HS-27A (cell line): ENCODE measurements at regions not wholly inside any gene's neighbourhood (a gene's known extent, or its start where the extent isn't known, plus 50 kb on each side); places are given as distances from the start of the nearest gene placed in this dataset.

Experiments
- DNase-seq: peaks from one replicate; pipeline ENCODE4 v3.0.0-alpha.2; 2012; ENCODE audit warnings: low read depth, missing footprints

DNA sequence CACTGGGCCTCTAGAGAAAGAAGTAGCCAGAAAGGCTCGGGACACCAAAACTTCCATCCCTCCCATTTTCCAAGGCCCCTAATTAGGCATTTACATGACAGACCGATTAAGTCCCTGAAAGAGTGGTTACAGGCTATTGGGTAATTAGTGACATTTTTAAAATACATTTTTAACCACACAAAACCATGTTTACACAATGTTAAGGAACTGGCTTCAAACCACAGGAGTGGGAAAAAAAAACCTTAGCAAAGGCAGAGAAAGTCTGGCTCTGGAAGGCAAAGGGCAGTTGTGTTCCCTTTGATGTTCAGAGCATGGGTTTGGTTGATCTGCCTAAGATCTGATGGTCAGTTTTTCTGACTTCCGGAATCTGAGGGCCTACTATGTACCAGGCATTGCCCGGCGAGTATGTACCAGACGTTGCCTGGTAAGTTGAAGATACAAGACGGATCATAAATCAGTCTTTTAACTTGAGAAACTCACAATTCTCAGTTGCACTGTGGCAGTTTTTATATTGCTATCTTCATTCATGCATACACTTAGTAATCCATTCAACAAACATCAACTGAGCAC is 576.5 kb downstream of the MED13L start:
- DNase-seq, result no peak

DNA sequence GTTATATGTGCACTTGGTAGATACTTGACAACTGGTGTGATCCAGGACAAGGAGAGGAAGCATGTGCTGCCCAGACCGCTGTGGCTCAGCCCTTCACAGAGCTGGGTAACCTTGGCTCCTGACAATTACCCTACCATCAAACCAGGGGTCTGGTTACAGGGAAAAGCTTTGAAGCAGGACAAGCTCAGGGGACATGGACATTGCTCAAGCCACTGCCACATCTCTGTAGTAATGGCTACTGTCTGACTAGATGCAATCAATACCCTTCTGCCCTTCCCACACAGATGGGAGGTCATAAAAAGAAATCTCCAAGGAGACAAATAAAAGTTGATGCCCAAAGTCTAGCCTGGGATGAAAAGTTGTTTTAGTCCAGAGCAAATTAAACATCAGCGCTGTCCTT is 577.4 kb downstream of the MED13L start:
- no peak for DNase-seq

DNA sequence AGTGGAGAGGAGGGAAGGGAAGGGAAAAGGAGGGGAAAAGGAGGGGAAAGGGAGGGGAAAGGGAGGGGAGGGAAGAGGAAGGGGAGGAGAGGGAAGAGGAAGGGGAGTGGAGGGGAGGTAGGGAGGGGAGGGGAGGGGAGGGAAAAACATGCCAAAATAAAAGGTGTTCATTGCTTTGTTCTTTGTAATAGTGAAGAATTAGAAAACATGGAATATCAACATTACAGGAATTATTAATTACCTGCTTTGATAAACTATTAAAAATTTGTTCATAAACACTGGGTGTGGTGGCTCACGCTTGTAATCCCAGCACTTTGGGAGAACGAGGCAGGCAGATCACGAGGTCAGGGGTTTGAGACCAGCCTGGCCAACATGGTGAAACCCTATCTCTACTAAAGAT is 579.2 kb downstream of the MED13L start:
- no peak for DNase-seq

DNA sequence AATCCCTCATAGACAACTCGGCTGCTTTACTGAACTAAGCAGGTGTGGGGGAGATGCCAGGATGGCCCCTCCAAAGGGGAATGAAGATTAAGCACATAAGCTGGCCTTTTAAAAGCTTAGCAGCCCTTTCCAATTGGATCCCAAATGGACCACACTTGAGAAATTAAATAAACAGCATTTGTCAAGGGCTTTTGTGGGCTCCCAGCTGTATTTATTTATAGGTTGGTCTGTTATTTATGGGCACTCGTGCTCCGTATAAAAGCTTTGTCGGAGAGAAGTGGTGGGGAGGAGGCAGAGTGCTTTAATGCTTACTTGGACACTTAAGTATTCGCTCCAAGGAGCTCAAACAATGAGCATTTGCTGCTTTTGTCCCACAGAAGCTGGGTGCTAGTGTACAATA is 580.2 kb downstream of the MED13L start:
- DNase-seq, result no peak

DNA sequence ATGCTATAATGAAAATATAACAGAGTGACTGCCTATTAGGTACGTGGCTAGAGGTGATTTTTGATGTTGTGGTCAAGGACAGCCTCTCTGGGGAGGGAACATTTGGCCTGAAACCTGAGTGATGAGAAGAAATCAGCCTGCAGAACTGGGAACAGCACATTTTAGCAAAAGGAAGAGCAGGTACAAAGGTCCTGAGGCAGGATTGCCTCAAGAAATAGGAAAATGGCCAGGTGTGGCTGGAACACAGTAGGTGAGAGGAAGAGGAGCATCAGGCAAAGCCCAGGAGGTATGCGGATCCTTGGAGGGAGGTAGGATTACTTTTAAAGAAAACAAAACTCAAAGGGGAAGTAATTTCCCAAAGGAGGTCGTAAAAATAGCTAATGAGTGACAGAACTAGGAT is 582.9 kb downstream of the MED13L start:
- DNase-seq, result no peak

DNA sequence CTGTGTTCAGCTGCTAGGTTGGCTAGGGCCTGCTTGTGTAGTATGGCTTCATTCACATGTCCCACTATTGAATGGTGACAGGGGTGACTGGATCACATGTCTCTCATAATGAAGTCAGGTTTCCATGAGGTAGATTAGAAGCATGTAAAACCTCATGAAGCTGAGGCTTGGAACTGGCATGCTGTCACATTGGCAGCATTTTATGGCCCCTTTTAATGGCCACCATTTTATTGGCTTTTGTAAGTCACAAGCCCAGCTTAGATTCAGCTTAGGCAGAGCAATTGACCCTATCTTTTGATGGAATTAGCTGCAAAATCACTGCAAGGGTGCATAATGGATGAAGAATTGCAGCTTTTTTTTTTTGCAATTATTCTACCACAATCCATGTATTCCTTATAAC is 583.5 kb downstream of the MED13L start:
- no peak for DNase-seq

DNA sequence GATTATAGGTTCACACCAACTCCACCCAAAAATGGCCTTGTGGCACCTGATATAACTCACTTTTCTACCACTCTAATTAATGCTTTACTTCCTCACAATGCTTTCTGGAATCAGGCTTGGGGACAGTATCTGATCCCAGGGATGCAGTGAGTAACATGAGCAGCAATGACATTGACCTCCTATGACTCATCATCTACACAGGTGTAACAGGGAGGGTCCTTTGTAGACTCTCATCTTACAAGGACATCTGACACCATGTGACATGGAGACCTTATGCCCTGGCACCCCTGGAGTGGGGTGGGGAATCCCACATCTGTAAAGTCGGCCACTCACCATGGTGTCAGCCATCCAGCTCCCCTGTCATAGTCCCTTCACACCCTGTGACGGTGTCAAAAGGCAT is 586.4 kb downstream of the MED13L start:
- no peak for DNase-seq

DNA sequence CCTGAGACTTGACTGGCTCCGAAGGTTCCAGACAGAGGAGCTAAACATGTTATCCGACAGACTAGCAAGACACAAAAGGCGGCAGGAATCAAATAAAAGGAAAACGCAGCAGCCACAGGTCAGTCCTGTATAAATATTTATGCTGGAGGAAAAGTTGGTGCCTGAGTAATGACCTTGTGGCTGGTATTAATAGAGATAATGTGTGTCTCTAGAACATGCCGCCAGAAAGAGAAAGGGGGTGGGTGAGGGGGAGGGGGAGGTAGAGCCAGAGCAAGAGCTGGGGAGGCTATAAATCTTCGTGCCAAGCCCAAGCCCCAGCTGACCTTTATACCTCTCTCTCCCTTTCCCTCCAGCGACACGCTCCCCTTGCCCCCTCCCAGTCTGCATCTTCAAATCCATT is 590.4 kb downstream of the MED13L start:
- no peak for DNase-seq

DNA sequence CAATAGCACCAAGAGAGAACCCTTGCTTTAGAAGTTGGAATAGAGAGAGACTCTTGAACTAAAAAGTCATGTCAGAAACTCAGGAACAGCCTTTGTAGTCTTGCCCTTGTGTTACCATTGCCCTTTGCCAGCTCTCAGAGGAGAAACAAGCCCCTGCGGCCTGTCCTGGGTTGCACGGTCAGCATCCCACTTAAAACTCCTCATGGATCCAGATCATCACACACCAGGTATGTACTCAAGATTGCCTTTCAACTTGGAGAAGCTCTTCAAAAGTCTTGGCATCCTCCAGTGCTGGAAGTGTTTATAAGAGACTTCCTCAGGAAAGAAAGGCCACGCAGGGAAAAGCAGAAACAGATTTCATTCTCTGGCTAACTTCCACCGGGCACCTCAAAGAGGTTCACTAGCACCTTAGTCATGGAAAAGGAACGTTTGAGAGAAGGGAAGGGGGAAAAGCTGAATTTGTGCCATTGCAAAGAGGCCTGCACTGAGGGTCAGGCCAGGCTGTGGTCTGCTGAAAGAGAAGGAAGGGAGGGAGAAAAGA is 594.2 kb downstream of the MED13L start:
- DNase-seq, result no peak

DNA sequence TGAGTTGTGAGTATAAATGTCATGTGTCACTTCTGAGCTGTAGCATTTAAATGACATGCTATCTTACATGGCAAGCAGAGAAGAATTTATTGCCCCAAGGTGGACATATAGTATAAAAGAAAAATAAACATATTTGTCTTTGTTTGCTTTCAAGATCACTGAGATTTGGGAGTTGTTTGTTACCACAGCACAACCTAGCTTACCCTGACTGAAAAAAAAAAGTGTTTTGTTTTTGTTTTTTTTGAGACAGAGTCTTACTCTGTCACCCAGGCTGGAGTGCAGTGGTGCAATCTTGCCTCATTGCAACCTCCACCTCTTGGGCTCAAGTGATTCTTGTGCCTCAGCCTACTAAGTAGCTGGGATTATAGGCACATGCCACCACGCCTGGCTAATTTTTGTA is 596.5 kb downstream of the MED13L start:
- no peak for DNase-seq

DNA sequence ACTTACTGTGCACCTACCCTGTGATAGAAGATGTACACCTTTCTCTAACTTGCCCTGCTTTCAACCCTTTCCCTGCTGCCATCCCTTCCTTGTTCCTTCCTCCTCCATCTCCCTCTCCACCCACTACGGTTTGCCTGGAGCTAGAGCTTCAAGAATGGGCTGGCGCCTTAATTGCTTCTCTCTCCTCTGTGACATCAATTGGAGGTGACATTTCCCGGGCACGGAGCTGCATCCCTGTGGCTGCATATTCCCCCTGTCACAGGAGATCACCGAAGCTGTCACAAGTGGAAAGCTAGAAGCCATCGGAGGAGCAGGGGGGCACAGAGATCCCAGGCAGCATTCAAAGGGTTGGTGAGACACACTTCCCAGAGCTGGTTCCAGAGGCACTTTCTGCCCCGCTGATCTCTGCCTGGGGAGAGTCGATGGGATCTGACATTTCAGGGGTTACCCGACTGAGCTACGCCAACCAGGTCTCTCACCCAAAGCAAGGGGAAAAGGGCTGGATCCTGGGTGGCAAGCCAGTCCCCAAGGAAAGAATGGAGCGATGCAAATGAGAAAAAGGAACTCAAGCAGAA is 604.9 kb downstream of the MED13L start:
- DNase-seq, result no peak

DNA sequence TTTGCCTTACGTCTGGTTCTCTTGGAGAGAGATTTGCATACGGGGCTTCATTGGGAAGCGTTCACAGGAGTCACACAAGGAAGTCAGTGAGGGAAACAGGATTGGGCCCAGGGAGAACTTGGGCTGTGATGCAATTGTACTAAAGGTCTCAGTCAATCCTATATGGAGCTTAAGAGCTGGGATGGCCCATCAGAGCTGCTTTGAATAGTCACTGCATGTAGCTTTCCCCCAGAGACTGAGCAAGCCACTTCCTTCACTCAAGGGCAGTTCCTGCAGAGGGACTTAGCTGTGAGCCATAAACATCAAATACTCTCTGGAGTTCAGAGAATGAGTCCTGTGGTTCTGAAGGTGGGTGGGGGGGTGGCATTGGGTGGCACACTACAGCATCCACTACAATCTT is 605.4 kb downstream of the MED13L start:
- no peak for DNase-seq

DNA sequence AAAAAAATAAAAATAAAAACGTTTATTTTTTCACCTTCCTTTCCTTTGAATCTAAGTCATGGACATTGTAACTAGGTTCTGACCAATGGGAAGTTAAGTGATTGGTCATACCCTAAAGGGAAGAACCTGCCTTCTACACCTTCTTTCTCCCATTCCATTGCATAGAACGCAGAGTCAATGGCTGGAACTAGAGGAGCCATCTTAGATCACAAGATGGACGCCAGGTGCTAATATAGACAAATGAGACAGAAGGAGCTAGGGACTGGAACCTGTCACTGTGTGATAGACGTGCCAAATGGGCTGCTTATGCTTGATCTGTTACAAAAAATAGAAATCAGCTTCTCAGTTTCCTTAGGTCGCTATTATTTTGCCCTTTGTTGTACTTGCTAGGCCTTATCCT is 606.6 kb downstream of the MED13L start:
- no peak for DNase-seq

DNA sequence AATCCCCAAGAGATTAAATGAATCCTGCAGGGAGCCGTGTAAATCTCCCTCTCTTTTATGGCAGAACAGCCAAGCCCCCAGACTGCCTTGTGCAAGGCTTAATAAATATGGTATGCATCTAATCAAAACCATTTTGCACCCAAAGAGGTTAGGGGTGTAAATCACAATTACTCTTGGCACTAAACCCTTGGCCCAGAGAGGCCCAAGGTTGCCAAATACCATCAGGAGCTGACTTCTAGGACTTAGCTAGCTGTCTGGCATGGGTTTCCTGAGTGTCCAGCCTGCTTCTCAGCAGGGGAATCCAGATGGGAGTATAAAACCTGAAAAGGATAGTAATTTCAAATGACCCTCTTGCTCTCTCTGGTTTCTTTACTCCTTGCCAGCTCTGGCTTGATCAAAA is 610.4 kb downstream of the MED13L start:
- DNase-seq, result no peak

DNA sequence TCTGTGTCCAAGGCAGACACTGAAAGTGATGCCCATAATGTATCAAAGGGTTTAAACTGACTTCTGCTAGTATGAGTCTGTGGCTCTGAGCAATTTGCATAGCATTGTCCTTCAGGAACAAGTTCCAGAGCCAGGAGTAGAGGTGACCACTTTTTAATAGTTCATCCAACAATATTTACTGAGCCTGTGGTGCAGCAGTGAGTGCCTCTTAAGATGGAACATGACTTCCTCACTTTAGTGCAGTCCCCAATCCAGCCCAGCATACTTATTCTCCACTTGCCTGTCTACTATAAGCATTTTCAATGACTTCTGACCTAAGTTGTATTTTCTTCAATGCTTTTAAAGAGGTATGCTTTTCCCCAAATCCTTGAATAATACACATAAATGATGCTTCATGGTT is 611.3 kb downstream of the MED13L start:
- no peak for DNase-seq

DNA sequence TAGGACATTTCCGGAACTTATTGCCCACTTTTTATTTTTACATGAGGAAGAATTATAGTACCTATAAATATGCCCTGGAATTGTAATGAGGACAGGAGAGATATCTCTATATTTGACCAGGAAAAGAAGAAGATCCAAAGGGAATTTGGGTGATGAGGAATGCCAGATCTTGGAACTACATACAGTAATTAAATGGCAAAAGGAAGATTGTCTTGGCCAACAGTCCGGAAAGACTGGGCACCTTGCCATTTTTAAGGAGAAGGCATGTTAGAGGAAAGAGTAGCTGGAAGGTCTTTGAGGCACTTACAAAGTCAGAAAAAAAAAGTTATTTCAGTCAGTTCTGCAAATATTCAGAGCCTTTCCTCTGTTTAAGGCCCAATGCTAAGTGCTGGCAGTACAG is 616.4 kb downstream of the MED13L start:
- DNase-seq, result no peak

DNA sequence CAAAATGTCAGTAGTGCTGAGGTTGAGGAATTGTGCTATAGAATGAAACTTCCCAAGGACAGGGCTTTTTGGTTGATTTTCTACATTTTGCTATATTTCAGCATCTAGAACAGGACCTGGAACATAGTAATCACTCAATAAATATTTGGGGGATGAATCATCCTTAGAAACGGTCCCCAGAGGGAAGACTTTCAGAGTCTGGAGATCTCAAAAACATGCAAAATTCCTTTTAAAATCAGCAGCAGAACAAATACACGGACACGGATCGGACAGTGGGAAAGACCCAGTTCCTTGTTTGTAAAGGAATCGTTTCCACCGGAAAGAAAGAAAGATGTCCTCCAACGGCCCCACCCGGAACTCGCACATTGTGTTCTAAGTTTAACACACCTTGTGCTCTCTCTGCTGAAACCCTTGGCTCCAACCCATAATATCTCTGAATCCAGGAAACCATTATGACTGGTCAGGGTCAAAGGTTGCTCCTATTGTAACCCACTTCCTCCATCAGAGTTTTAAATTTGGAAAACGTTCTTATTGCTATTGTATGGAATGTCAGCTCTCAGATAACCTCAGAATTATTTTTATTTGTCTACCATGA is 617.2 kb downstream of the MED13L start:
- DNase-seq, result no peak

DNA sequence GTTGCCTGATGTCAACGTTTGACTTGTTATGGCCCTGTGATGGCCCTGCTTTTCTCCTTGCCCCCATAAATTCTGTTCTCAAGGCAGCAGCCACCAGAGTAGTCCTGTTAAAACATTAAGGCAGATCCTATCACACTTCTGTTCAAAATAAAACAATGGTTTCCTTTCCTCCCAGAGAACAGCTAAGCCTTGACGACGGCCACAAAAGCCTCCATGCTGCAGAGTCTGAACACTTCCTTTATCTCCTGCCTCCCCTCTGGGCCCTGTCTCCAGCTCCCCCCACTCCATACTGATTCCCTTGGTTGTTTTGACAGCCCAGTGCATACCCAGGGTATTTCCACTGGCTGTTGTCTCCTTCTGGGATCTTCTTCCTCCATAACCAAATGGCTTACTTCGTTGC is 618.1 kb downstream of the MED13L start:
- DNase-seq, result no peak

DNA sequence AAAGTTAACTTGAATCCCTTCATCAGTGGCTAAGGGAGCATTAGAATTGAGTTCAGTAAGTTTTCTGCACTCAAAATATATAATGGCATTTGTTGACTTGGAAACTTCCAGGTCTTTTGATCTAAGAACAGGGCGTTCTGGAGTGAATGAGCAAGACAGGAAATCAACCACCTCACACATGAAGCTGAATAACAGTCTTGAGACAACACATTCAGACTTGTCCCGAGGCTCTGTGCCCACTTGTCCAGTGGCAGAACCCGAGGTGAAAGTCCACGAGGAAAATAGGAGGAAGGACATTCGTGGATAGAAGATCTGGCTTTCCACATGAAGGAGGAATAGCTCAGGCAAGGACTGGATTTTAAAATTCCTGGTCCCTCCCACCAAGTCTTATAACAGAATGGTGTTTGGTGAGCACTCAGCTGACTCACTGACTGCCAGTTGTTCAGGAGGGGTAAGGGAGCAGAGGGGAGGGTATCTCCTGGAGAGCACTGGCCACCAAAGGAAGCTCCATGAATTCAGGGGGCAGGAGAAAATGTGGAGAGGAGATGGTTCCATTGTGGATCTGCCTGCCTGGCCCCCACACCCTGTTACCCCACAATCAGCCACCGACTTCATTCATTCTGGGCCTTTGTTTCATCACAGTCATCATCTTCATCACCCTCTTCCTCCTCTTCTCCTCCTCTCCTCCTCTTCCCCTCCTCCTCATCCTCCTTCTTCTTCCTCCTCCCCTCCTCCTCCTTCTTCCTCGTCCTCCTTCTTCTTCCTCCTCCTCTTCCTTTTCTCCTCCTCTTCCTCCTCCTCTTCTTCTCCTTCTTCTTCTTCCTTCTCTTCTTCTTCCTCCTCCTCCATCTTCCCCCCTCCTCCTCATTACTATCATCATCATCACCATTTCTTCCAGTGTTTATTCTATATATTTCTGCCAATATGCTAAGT is 620.1 kb downstream of the MED13L start:
- DNase-seq, result no peak

DNA sequence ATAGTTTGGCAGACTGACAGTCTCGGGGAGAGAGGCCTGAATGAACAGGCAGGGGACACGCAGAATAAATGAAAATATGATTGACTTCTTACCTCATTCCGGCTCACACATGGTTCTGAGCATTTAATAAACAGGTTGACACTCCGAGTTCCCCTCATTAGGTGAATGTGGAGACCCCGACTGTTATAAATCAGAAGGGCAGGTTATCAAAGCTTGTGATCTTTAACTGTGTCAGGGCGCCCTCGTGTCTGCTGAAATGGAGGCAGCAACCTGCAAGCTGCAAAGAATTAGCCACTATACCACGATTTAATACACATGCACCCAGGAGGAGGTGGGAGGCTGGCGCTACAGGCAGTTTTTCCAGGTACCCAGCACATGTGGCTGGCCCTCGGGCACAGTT is 627.5 kb downstream of the MED13L start:
- no peak for DNase-seq

DNA sequence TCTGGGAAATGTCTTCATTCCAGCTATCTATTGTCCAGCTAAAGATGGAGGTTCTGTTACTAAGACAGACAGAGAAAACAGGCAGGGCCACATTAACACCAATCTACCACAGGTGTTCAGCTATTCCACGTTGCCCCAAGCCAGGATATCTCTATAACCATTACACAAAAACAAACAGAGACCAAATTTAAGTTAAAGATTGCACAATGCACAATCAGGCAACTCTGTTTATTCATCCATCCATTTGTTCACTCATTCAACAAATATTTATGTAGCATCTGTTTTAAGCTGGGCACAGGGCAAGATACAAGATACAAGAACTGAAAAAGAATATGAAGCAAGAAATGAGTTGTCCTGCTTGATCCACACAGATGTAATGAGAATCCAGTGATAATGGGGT is 629.0 kb downstream of the MED13L start:
- DNase-seq, result no peak

DNA sequence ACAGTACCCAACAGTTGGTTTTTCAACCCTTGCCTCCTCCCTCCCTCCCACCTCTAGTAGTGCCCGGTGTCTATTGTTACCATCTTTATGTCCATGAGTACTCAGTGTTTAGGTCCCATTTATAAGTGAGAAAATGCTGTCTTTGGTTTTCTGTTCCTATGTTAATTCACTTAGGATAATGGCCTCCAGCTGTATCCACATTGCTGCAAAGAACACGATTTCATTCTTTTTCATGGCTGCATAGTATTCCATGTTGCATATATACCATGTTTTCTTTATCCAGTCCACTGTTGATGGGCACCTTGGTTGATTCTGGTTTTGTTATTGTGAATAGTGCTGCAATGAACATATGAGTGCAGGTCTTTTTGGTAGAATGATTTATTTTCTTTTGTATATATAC is 631.3 kb downstream of the MED13L start:
- DNase-seq, result no peak

DNA sequence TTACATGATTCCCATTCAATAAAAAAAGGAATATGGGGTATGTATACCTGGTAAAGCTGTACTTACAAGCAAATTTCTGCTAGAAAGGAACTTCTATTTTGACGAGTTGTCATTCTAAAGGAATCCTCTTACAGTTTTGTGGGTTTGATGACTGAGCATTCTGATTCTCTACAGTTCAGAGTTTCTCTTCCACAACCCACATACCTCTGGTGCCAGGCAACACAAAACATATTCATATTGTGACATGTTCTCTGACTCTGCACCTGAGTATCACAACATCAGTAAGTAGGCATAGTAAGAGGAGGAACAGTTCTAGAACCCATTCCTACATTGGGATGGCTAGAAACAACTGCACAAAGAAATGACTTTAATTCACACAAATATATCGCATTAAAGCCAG is 636.6 kb downstream of the MED13L start:
- no peak for DNase-seq
